HG02623 (cell line): ENCODE measurements at regions not wholly inside any gene's neighbourhood (a gene's known extent, or its start where the extent isn't known, plus 50 kb on each side); places are given as distances from the start of the nearest gene placed in this dataset.

ENCODE experiments used
- ATAC-seq: cut with Tn5 transposase; IDR thresholded peaks from one replicate; pipeline ENCODE4 v1.9.1; 2021; ENCODE audit warnings: moderate library complexity; ENCODE audit not compliant: unreplicated experiment

DNA sequence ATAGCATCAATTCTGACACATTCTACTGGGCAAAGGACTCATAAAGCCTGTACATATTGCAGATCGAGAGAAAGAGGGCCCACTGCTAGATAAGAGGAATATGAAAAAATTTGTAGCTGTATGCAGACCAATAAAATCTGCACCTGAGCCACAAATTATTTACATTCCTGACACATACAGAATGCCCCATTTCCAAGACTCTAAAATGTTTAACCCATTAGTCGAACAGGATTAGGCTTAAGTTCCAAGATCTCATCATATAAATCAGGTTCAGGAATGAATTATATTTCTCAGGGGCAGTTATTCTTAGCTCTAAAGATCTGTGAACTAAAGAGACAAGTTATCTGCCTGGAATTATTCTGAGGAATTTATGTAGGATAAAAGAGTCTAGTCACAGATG lies 1615.8 kb downstream of the ARAP2 start:
- no peak for ATAC-seq

DNA sequence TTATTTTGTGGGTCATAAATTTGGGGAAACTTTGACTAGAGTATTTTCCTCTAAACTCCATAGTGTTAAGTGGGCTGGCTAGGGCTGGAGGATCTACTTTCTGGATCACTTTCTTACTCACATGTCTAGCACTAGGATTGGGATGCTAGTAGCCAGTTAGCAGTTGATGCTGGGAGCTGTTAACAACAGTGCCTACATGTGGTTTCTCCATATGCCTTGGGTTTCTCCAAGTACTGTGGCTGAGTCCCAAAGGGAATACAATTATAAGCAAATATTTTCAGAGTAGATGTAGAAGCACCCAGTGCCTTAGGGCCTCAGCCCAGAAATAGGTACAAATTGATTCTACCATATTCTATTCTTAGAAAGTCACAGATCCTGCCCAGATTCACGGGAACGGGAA lies 1614.9 kb downstream of the ARAP2 start:
- ATAC-seq = no peak

GRCh38 chr4:34633241-34633640 lies 1611.1 kb downstream of the ARAP2 start:
- ATAC-seq = no peak

DNA sequence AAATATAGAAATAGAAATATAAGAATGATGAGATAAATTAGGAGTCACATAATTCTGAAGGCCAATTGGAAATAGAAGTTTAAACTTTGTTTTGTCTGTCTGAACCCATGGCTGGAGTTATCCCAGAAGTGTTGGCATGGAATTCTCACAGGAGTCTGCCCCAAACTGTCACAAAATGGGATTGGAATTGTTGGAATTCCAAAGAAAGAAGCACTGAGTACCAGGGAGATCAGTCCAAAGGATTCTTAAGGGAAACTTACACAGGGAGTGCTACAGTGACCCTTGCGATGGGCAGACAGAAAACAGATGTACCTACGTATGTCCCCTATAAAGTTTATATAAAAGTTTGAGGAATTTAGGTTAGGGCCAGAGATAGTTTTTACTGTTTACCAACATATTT lies 1607.7 kb downstream of the ARAP2 start:
- ATAC-seq = no peak

DNA sequence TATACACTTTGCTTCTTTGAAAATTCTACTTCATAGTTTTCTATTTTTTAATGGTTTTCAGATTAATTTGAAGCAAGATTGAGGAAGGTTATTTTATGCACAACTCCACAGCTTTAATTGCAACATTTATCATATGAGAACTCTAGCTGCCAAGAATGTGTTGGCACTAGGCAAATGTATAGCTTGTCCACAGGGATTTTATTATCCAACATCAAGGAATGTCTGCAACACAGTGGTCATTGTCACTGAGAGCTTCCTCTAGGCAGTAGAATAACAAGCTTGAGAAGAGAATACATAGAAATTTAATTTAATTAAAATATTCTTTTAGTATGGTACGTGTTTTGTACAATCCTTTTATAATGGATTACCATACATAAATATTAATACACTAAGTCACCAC lies 1600.8 kb downstream of the ARAP2 start:
- no peak for ATAC-seq

GRCh38 chr4:34644579-34645115 lies 1599.7 kb downstream of the ARAP2 start:
- ATAC-seq = no peak

GRCh38 chr4:34649716-34650115 lies 1594.6 kb downstream of the ARAP2 start:
- no peak for ATAC-seq

DNA sequence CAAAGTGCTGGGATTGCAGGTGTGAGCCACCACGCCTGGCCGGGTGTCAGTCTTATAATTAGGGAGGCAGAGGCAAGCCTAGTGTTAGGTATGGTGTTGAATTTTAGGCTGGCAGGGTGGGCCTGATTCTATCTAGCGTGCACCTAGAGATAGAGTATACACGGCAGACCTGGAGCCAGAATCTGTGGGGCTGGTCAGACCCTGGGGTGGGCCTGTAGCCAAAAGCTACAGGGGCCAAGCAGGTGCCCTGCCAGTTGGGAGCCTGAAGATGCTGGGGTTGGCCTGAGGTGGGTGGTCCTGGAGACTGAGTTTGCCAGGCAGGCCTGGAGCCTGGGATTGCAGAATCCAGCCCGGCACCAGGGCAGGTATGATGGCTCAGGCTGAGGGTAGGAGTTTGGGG lies 1580.3 kb downstream of the ARAP2 start:
- ATAC-seq = no peak

- no peak for ATAC-seq
Measured at GRCh38 chr4:34676400-34676799, 1567.9 kb downstream of the ARAP2 start.

GRCh38 chr4:34678431-34678830 lies 1565.9 kb downstream of the ARAP2 start:
- ATAC-seq = no peak

GRCh38 chr4:34679228-34679627 lies 1565.1 kb downstream of the ARAP2 start:
- no peak for ATAC-seq

DNA sequence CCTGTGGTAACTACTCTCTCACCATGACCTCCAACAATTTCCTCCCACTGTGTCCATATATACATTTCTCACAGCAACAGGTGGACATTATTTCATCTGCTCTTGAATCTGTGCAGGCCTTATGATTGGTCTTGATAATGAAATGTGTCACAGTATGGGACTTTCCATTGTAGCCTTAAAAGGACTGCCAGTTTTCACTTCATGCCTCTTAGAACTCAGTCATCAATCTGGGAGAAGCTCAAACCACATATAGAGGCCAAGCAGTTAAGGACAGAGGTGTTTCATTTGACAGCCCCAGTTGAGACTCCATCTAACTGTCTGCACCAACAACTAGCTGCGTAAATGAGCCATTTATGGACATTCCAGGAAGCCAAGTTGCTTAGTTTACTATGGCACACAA lies 1534.8 kb downstream of the ARAP2 start:
- no peak for ATAC-seq

DNA sequence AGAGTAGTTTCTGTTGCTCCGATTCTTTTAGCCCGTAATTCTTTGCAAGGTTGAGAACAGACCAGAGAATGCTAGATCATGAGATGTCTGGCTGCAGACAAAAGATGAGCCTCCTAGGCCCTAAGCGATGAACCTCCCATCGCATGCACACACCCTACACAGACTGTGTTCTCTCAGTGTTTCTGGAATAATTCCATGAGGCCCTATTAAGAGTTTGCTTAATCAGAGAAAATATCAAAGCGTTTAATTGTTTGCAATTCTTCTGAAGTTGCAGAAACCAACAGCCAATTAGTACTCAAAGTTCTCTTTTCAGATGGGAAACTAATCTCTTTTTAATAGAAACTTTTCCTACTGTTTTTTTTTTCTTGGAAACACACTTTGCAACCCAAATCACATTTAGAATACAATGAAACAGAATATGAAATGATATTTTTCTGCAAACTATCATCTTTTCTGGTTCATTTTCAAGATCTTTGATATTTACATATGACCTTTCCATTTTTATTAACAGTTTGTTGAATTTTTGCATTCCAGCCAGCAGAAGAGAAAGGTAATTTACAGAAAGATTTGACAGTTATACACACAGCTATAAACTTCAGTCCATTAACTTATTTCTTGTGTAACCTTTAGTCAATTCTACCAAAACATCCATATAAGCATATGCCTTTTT lies 1525.6 kb downstream of the ARAP2 start:
- no peak for ATAC-seq

DNA sequence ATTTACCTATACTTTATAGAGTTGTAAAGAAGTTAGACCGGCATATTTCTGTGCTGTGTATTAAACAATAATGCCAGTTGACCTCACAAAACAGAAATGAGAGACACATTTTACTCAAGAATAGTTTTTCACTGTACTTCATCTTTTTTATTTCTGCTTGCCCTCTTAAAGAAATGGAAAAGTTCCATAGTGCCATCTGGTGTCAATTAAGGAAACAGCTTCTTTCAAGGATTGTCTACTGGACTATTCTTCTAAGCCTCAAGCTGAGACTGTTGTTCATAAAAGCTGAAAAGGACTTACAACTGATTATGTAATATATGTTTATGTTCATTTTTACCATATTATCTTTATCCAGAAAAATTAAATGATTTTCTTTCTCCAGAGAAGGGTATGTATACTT lies 1523.7 kb downstream of the ARAP2 start:
- ATAC-seq = no peak

DNA sequence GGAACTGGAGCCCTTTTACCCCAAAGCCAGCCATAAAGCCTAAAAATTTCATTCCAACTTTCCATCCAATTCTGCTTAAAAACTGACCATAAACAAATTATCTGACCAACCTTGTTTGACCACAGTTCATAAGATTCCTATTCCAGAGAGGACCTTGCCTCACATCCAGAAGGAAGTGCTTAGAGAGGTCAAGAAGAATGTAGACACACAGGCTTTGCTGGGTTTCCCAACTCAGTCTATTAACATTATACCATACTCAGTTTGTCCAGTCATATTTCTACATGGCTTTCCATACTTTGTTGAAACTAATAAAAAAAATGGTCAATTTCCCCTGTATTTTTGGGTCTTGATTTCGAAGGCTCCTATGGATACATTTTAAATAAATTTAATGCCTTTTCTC lies 1522.5 kb downstream of the ARAP2 start:
- ATAC-seq = no peak

DNA sequence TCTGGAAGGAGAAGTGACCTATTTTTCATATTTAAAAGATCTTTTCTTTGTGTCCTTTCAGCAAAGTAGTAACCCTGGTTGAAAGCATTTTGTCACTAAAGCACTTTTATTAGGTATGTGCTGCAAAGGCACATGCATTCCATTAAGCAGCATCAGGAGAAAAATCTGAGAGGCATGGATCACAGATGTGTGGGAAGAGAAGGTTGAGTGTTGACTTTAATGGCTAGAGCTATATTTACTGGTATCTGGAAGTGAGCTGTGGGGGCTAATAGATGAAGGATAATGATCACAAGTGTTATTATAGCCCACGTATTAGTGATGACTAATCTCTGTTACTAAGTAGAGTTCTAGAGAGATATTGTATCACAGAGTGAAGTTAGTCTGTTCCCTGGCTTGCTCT lies 1520.7 kb downstream of the ARAP2 start:
- ATAC-seq = no peak

- no peak for ATAC-seq
Measured at GRCh38 chr4:34724491-34724890, 1519.8 kb downstream of the ARAP2 start.

DNA sequence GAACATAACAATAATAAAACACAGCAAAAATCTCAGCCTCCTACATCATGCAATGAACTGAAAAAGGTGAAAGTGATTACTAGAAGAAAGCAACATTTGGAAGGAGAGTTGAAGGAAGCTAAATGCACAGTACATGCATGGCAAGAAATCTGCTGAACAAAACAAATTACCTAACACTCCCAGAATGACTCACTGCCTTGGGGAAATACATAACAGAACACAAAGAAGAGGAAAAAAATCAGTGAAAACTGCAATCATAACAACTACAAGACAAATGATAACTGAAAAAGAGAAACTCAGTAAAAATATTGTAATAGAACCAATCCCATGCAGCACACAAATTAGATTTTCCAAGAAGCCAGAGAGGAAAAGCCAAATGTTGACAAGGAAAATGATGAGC lies 1513.2 kb downstream of the ARAP2 start:
- ATAC-seq = no peak

DNA sequence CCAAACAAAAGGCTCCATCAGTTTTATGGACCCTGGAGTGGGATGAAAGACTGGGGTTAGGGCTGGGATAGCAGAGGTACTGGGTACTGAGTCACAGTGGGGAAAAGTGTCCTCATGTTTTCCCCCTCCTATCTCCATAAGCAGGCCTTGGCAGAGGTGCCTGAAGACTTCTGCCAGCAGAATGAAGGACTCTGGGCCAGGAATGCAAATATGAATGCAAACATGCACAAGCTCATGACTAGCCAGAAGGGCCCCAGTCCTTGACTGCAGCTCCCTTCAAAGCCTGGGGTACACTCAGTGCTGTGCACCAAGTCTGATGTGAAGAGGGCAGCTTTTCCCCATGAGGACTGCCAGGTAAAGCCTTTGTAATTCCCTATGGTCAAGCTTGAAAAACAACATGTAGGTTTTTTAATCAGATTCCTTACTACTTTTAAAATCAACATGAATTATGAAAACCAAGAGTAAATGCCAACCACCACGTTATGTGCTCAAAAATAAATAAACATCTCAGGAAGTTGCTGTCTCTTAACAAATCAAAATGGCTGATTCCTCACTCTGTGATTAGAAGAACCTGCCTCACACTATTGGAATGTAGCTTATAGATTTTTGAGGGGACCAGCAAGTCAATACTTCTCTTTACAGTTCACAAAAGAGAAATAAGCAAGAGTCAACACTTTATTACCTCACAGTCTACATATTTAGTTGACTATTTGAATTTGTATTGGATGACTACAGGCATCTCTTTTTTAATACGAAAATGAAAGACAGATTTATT lies 1512.0 kb downstream of the ARAP2 start:
- ATAC-seq = no peak

- ATAC-seq = no peak
Measured at GRCh38 chr4:34733185-34733941, 1511.0 kb downstream of the ARAP2 start.

GRCh38 chr4:34766935-34767334 lies 1477.4 kb downstream of the ARAP2 start:
- ATAC-seq = no peak

DNA sequence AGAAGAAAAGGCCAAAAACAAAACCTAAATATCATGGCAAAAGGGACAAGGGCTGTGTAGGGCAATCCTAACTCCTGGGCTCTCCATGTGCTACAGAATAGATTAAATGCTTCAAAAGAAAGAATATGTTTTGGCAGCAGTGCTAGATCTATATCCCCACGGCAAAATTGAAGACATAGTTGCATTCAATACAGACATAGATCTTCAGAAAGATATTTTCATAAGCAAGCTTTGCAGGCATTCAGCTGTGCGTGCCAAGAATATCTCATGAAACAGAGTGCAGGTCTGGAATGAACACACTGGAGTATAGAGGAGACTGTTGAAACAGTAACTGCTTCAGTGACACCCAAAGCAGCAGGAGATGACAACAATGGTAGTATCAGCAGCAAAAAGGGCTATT lies 1476.9 kb downstream of the ARAP2 start:
- ATAC-seq = no peak
